GM08714 (cell line): ENCODE measurements at regions not wholly inside any gene's neighbourhood (a gene's known extent, or its start where the extent isn't known, plus 50 kb on each side); places are given as distances from the start of the nearest gene placed in this dataset.

Experiments used
- H3K4me3 ChIP-seq: fragments of 200-500 bp; sonication (Bioruptor generic); 2 replicates; pipeline ENCODE4 v1.5.1; 2014; ENCODE audit warnings: mild to moderate bottlenecking, low read length, inconsistent platforms
- ZNF274 ChIP-seq: IDR thresholded peaks from 2 replicates; pipeline ENCODE4 v1.6.1; 2012; ENCODE audit warnings: mild to moderate bottlenecking, low read depth, low read length

GRCh38 chr6:21996425-21997118 lies 300.3 kb downstream of the PRL start:
- no peak overlapping the region for H3K4me3 ChIP-seq
- TF ChIP-seq ZNF274, result no peak

- no peak for TF ChIP-seq ZNF274
- no peak overlapping the region for H3K4me3 ChIP-seq
These were observed 299.5 kb downstream of the PRL start for GRCh38 chr6:21997119-21998037.

GRCh38 chr6:21998582-21998981 lies 298.3 kb downstream of the PRL start:
- no peak overlapping the region for H3K4me3 ChIP-seq
- TF ChIP-seq ZNF274, result no peak

- TF ChIP-seq ZNF274, result no peak
These were observed 297.8 kb downstream of the PRL start for GRCh38 chr6:21999012-21999528.

DNA sequence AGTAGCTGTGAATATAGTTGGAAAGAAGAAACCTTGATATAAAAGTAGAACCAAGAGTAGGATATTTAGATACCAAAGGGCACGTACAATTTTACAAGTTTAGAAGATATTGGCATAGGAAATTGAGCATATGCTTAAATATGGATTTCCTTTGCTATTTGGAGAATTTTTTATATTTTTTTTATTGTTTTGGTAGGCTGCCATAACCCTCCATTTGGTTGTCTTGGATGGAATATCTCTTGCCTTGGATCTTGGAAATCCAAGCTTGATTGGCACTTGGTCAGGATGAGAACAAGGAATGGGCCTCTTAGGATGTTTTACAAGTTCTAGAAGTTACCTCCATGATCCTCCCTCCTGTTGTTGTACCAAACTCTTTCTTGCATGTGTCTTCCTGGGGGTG lies 297.1 kb downstream of the PRL start:
- no peak overlapping the region for H3K4me3 ChIP-seq
- no peak for TF ChIP-seq ZNF274

More at GRCh38 chr6:21999012-21999528, 297.8 kb downstream of the PRL start:
- H3K4me3 ChIP-seq, result no peak overlapping the region

DNA sequence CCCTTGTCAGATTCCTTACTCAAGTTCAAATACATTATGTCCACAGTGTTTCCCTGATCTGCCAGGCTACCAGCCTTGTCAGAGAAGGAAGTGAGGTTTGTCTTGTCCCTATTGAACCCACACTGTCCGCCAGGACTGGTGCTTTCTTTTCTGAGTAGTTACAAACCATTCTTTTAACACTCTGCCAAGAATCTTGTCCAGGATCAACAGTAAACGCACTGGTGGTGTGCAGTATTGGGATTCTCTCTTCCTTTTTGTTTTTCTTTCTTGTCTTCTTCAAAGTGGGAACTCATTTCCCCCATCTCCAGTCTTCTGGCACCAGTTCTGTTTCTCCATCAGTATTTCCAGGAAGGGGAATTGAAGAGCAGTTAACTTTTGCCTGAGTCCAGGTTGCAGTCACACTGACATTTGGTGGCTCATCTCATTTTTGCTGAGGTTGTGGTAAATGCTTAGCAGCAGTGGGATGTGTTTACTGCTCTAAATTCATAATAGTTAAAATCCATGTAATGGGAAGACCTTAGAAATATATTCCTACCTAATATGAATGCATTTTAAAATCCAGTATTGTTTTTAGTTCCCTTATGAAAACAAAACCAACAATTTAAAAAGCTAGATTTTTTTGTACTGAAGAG lies 295.3 kb downstream of the PRL start:
- TF ChIP-seq ZNF274, result no peak
- no peak overlapping the region for H3K4me3 ChIP-seq

DNA sequence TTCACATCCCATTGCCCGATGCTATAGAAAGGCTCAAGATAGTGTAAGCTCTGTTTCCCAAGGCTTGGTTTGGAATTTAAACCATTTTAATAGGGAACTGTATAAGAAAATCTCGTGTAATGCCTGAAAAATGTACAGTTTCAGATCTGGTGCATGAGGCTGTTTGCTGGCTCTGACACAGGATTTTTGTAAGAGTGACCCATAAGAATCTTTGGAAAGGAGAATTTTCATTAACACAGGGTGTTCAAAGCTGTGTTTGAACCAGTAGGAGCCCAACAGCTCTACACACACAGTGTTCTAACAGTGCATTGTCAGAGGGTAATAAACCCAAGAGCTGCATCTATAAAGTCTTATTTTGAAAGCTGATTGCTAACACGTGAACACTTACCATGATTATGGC lies 293.5 kb downstream of the PRL start:
- H3K4me3 ChIP-seq, result no peak overlapping the region

DNA sequence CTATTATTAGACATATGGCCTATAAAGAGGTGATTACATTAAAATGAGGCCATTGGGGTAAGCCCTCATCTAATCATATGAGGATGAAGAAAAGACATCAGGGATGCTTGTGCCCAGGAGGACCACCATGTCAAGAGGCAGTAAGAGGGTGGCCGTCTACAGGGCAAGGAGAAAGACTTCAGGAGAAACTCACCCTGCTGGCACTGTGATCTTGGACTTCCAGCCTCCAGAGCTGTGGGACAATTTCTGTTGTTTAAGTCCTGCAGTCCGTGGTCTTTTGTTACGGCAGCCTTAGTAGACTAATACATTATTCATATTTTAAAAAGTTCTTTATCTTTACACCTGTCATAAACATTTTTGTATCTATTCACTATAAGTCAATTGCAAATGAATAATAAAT lies 290.0 kb downstream of the PRL start:
- no peak for TF ChIP-seq ZNF274
- no peak overlapping the region for H3K4me3 ChIP-seq

More for the DNA sequence above, 293.5 kb downstream of the PRL start:
- no peak for TF ChIP-seq ZNF274

- no peak overlapping the region for H3K4me3 ChIP-seq
- TF ChIP-seq ZNF274, result no peak
These were observed 289.4 kb downstream of the PRL start for GRCh38 chr6:22007469-22007868.

GRCh38 chr6:22008248-22008836 lies 288.5 kb downstream of the PRL start:
- H3K4me3 ChIP-seq, result no peak overlapping the region
- no peak for TF ChIP-seq ZNF274

DNA sequence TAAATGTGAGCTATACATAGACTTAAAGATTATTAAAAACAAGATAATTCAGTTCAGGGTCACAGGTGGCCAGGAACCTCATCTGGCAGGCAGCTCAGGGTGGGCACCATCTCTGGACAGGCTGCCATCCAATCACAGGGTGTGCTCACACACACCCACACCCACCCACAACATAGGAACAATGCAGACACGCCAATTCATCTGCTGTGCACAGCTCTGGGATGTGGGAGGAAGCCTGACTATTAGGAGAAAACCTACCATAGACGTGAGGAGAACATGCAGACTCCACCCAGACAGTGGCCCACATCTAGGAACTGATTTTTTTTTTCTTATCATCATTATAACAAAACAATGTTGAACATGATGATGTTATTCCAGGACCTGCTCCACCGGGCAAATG lies 286.7 kb downstream of the PRL start:
- no peak for TF ChIP-seq ZNF274

DNA sequence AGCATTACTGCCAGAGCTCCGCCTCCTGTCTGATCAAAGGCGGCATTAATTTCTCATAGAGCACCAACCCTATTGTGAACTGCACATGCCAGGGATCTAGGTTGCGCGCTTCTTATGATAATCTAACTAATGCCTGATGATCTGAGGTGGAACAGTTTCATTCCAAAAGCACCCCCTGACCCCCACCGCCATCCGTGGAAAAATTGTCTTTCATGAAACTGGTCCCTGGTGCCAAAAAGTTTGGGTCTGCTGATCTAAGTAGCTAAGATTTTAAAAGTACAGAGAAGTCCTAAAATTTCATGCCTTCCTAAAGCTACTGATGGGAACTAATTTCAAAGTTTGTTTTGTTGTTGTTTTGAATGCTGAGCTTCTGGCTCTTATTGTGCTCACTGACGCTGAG lies 281.6 kb downstream of the PRL start:
- no peak overlapping the region for H3K4me3 ChIP-seq
- no peak for TF ChIP-seq ZNF274

More for the DNA sequence above, 286.7 kb downstream of the PRL start:
- no peak overlapping the region for H3K4me3 ChIP-seq

DNA sequence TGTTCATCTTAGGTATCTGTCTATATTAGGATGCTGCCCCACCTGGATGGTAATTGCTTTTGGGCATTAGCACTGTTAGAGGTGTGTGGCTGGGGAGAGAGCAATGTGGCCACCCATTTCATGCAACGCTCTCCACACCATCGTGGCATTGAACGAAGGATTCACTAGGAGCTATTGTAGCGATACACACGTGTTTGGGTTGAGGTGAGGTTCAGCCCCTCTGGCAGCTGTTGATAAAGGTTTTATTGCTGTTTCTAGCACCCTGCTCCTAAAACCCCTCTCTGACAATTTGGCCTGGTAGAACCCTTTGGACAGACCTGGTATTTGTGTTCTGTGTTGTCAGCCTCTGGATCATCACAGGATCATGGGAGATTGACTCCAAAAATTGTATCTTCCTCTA lies 280.9 kb downstream of the PRL start:
- no peak overlapping the region for H3K4me3 ChIP-seq
- TF ChIP-seq ZNF274, result no peak

- no peak for TF ChIP-seq ZNF274
- no peak overlapping the region for H3K4me3 ChIP-seq
These were observed 279.6 kb downstream of the PRL start for GRCh38 chr6:22017272-22017671.

DNA sequence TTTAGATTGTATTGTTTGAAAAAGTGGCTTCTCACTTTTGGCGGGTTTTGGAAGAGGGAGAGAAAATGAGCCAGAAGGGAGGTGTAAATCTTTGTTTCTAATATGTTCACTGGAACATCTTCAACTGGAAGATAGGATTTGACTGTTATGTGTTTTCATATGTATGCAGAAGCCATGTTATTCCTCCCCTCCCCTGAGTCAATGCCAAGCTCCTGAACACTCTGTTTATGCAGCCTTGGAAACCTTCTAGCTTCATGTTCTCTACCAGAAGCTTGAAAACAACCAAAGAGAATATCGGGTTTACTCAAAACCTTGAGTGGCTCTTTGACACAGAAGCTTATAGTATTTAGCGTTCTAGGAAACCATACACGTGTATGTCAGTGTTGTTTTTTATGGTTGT lies 279.1 kb downstream of the PRL start:
- no peak for TF ChIP-seq ZNF274
- no peak overlapping the region for H3K4me3 ChIP-seq
